NCI-H187 (cell line): ENCODE measurements at regions not wholly inside any gene's neighbourhood (a gene's known extent, or its start where the extent isn't known, plus 50 kb on each side); places are given as distances from the start of the nearest gene placed in this dataset.
A peak's percentile ranks its signal among the peaks of the same experiment; 100 is the strongest.

Source experiments
- DNase-seq, 2 experiments: peaks; one replicate each; lab custom pipeline; 2025; lab: John Stamatoyannopoulos, UW

GRCh38 chr1:99163671-99164070 lies 100.6 kb upstream of the PLPPR4 start:
- no peak for DNase-seq

- no peak for DNase-seq
These were observed 93.8 kb upstream of the PLPPR4 start for GRCh38 chr1:99170516-99170915.

- no peak for DNase-seq
These were observed 93.0 kb upstream of the PLPPR4 start for GRCh38 chr1:99171184-99171813.

GRCh38 chr1:99173282-99173681 lies 91.0 kb upstream of the PLPPR4 start:
- no peak for DNase-seq

- no peak for DNase-seq
These were observed 90.4 kb upstream of the PLPPR4 start for GRCh38 chr1:99173900-99174299.

- no peak for DNase-seq
These were observed 87.5 kb upstream of the PLPPR4 start for GRCh38 chr1:99176753-99177152.

GRCh38 chr1:99177465-99177864 lies 86.8 kb upstream of the PLPPR4 start:
- DNase-seq = no peak

- DNase-seq = peak; percentile 52 to 82
These were observed 83.9 kb upstream of the PLPPR4 start for GRCh38 chr1:99180343-99180808.

- no peak for DNase-seq
These were observed 83.4 kb upstream of the PLPPR4 start for GRCh38 chr1:99180915-99181314.

- DNase-seq = no peak
These were observed 82.4 kb upstream of the PLPPR4 start for GRCh38 chr1:99181892-99182291.

GRCh38 chr1:99185196-99185595 lies 79.1 kb upstream of the PLPPR4 start:
- DNase-seq = no peak

GRCh38 chr1:99193431-99193830 lies 70.9 kb upstream of the PLPPR4 start:
- no peak for DNase-seq

- DNase-seq = no peak
These were observed 65.9 kb upstream of the PLPPR4 start for GRCh38 chr1:99198393-99198792.

- no peak for DNase-seq
These were observed 57.1 kb upstream of the PLPPR4 start for GRCh38 chr1:99207216-99207615.
